BLaER1 (cell line): ENCODE measurements at regions not wholly inside any gene's neighbourhood (a gene's known extent, or its start where the extent isn't known, plus 50 kb on each side); places are given as distances from the start of the nearest gene placed in this dataset.

Experiments used
- H3K27ac ChIP-seq: shearing (Covaris generic); formaldehyde crosslinking; 2 replicates; pipeline ENCODE4 v1.8.1; 2022
- H3K27me3 ChIP-seq: shearing (Covaris generic); formaldehyde crosslinking; 2 replicates; pipeline ENCODE4 v1.8.1; 2022
- H3K36me3 ChIP-seq: shearing (Covaris generic); formaldehyde crosslinking; 2 replicates; pipeline ENCODE4 v1.8.1; 2022
- H3K4me1 ChIP-seq: shearing (Covaris generic); formaldehyde crosslinking; 2 replicates; pipeline ENCODE4 v1.8.1; 2022
- H3K4me2 ChIP-seq: shearing (Covaris generic); formaldehyde crosslinking; 2 replicates; pipeline ENCODE4 v1.8.1; 2022
- H3K4me3 ChIP-seq: shearing (Covaris generic); formaldehyde crosslinking; 2 replicates; pipeline ENCODE4 v1.8.1; 2022
- H3K9ac ChIP-seq: shearing (Covaris generic); formaldehyde crosslinking; 2 replicates; pipeline ENCODE4 v1.8.1; 2022
- H3K9me3 ChIP-seq: shearing (Covaris generic); formaldehyde crosslinking; 2 replicates; pipeline ENCODE4 v1.8.1; 2022
- H4K20me1 ChIP-seq: shearing (Covaris generic); formaldehyde crosslinking; 2 replicates; pipeline ENCODE4 v1.8.1; 2022
- Cebpa-rat ChIP-seq: shearing (Covaris generic); IDR thresholded peaks from 2 replicates; pipeline ENCODE4 v1.8.1; 2022

DNA sequence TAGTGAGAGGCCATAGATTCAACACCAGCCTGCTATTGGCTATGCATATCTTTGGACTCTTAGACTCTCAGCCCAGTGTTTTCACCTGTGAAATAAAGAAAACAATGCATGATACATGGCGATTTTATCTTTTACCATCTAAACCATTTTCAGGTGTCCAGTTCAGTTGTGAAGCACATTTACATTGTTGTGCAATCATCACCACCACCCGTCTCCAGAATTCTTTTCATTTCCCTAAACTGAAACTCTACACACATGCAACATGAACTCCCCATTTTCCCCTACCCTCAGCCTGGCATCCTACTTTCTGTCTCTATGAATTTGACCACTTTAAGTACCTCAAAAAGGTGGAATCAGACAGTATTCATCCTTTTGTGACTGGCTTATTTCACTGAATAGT is 420.6 kb downstream of the MED10 start:
- H3K27me3 ChIP-seq: no peaks in the 10 kb centered on the region
- H3K4me3 ChIP-seq: no peak overlapping the region

GRCh38 chr5:5954275-5954598 is 424.1 kb downstream of the MED10 start:
- Histone ChIP-seq H3K4me1 (no peaks in the 10 kb centered on the region), H3K27me3 (no peaks in the 10 kb centered on the region), H3K4me2 (no peak overlapping the region), H3K9me3 (peaks cover 20% of the 10 kb centered on the region), H4K20me1 (no peaks in the 10 kb centered on the region), H3K9ac (no peak overlapping the region), H3K27ac (no peak overlapping the region), H3K36me3 (no peaks in the 10 kb centered on the region), H3K4me3 (no peak overlapping the region)
- TF ChIP-seq Cebpa-rat: no peak

More for the DNA sequence above, 420.6 kb downstream of the MED10 start:
- no peak overlapping the region for H3K4me2 ChIP-seq
- peaks cover 20% of the 10 kb centered on the region for H3K9me3 ChIP-seq
- no peaks in the 10 kb centered on the region for H3K36me3 ChIP-seq
- no peaks in the 10 kb centered on the region for H4K20me1 ChIP-seq
- H3K9ac ChIP-seq: no peak overlapping the region
- H3K27ac ChIP-seq: no peak overlapping the region
- no peak for TF ChIP-seq Cebpa-rat
- no peaks in the 10 kb centered on the region for H3K4me1 ChIP-seq

DNA sequence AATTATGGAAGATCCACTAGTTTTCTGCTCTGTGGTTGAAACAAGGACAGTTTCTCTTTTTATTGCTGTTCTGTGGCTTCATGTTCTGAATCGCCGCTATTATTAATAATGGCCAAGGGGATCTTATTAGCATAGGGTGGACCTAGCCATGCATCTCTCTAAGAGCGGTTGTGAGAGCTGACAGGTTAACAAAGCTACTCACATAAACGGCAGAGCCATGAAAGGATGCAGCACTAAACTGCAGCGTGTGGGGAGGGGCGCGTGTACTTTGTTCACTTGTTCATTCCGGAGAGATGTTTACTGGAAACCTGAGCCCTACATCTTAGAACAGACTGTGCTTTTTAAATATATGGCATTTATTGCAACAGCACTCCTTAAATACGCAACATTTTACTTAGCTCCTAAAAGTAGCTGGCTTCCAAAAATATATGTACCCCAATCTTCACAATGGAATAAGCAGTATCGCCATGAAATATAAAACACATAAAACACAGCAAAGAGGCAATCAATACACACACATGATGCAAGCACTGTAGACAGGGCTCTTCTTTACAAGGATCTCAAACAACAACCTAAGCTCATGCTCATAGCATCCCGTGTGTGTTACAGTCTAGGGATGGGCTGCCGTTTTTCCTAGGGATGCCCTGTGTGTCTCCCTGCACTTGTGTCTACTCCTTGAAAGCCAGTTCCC is 424.6 kb downstream of the MED10 start:
- no peaks in the 10 kb centered on the region for H3K4me1 ChIP-seq
- no peak overlapping the region for H3K27ac ChIP-seq
- no peak overlapping the region for H3K9ac ChIP-seq
- H3K9me3 ChIP-seq: peaks cover 20% of the 10 kb centered on the region
- H4K20me1 ChIP-seq: no peaks in the 10 kb centered on the region
- no peak overlapping the region for H3K4me2 ChIP-seq
- H3K36me3 ChIP-seq: no peaks in the 10 kb centered on the region
- H3K4me3 ChIP-seq: no peak overlapping the region
- TF ChIP-seq Cebpa-rat: no peak
- H3K27me3 ChIP-seq: no peaks in the 10 kb centered on the region

- Histone ChIP-seq H3K27me3 (no peaks in the 10 kb centered on the region), H3K9ac (no peak overlapping the region), H4K20me1 (no peaks in the 10 kb centered on the region), H3K4me1 (no peaks in the 10 kb centered on the region), H3K4me2 (no peak overlapping the region), H3K36me3 (no peaks in the 10 kb centered on the region), H3K4me3 (no peak overlapping the region), H3K9me3 (peaks cover 10% of the 10 kb centered on the region), H3K27ac (no peak overlapping the region)
- no peak for TF ChIP-seq Cebpa-rat
These were observed 426.4 kb downstream of the MED10 start for GRCh38 chr5:5951953-5952352.

GRCh38 chr5:5950658-5951057 is 427.7 kb downstream of the MED10 start:
- no peaks in the 10 kb centered on the region for H3K27me3 ChIP-seq
- H3K9ac ChIP-seq: no peak overlapping the region
- TF ChIP-seq Cebpa-rat: no peak
- H3K4me1 ChIP-seq: no peaks in the 10 kb centered on the region
- H3K9me3 ChIP-seq: no peaks in the 10 kb centered on the region
- no peaks in the 10 kb centered on the region for H3K36me3 ChIP-seq
- no peak overlapping the region for H3K4me3 ChIP-seq
- H3K27ac ChIP-seq: no peak overlapping the region
- H4K20me1 ChIP-seq: no peaks in the 10 kb centered on the region
- no peak overlapping the region for H3K4me2 ChIP-seq

- TF ChIP-seq Cebpa-rat: no peak
- H3K9ac ChIP-seq: no peak overlapping the region
- H3K27me3 ChIP-seq: no peaks in the 10 kb centered on the region
- H3K9me3 ChIP-seq: no peaks in the 10 kb centered on the region
- peaks cover 8% of the 10 kb centered on the region for H3K4me1 ChIP-seq
- H3K36me3 ChIP-seq: no peaks in the 10 kb centered on the region
- H4K20me1 ChIP-seq: no peaks in the 10 kb centered on the region
- no peak overlapping the region for H3K4me2 ChIP-seq
- no peak overlapping the region for H3K4me3 ChIP-seq
- no peak overlapping the region for H3K27ac ChIP-seq
These were observed 436.9 kb downstream of the MED10 start for GRCh38 chr5:5941486-5941885.

- Histone ChIP-seq H3K4me2 (peak overlapping the region; percentile 12; the same call in 1 of the 2 replicates), H3K9ac (no peak overlapping the region), H3K4me3 (no peak overlapping the region)
These were observed 438.5 kb downstream of the MED10 start for GRCh38 chr5:5939759-5940370.

GRCh38 chr5:5933651-5934050 is 444.7 kb downstream of the MED10 start:
- Histone ChIP-seq H3K9me3 (no peaks in the 10 kb centered on the region), H4K20me1 (no peaks in the 10 kb centered on the region), H3K9ac (no peak overlapping the region), H3K36me3 (no peaks in the 10 kb centered on the region), H3K27ac (no peak overlapping the region), H3K27me3 (no peaks in the 10 kb centered on the region), H3K4me2 (no peak overlapping the region), H3K4me3 (no peak overlapping the region), H3K4me1 (no peaks in the 10 kb centered on the region; the same call in 1 of the 2 replicates)
- no peak for TF ChIP-seq Cebpa-rat

More at GRCh38 chr5:5939759-5940370, 438.5 kb downstream of the MED10 start:
- no peaks in the 10 kb centered on the region for H3K9me3 ChIP-seq
- H3K4me1 ChIP-seq: peaks cover 8% of the 10 kb centered on the region
- no peak overlapping the region for H3K27ac ChIP-seq
- no peak for TF ChIP-seq Cebpa-rat
- no peaks in the 10 kb centered on the region for H4K20me1 ChIP-seq
- no peaks in the 10 kb centered on the region for H3K27me3 ChIP-seq
- no peaks in the 10 kb centered on the region for H3K36me3 ChIP-seq

GRCh38 chr5:5932824-5933223 is 445.5 kb downstream of the MED10 start:
- Histone ChIP-seq H4K20me1 (no peaks in the 10 kb centered on the region), H3K27ac (no peak overlapping the region), H3K36me3 (no peaks in the 10 kb centered on the region), H3K27me3 (no peaks in the 10 kb centered on the region), H3K9me3 (no peaks in the 10 kb centered on the region), H3K9ac (no peak overlapping the region), H3K4me3 (no peak overlapping the region), H3K4me1 (no peaks in the 10 kb centered on the region; the same call in 1 of the 2 replicates), H3K4me2 (no peak overlapping the region)
- TF ChIP-seq Cebpa-rat: no peak

DNA sequence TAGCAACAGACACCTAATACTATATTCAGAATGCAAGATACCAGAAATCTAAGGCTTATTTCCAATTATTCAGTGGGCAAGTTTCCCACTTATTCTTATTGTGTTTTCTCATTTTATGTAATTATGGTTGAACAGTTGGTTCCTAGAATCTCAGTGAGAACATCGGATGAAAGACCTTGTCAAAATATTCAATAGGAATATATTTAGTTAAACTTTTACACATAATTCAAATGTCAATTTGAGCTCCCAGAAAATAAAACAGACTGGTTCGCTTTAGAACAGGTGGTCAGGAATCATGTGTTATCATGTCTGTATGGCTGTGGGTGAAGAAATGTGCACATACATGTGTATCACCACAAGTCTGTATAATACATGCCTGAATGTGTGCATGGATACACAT is 447.8 kb downstream of the MED10 start:
- no peak for TF ChIP-seq Cebpa-rat
- Histone ChIP-seq H4K20me1 (no peaks in the 10 kb centered on the region), H3K27ac (no peak overlapping the region), H3K4me3 (no peak overlapping the region), H3K27me3 (no peaks in the 10 kb centered on the region), H3K9ac (no peak overlapping the region), H3K4me2 (no peak overlapping the region), H3K36me3 (no peaks in the 10 kb centered on the region), H3K4me1 (no peaks in the 10 kb centered on the region; the same call in 1 of the 2 replicates), H3K9me3 (no peaks in the 10 kb centered on the region)
